Nephron (organoid): ENCODE measurements at regions not wholly inside any gene's neighbourhood (a gene's known extent, or its start where the extent isn't known, plus 50 kb on each side); places are given as distances from the start of the nearest gene placed in this dataset.

ENCODE experiments used
- H3K27ac Mint-ChIP-seq, 3 experiments: 2 replicates each; pipeline ENCODE4 v1.8.0; 2020; ENCODE audit warnings: mixed read lengths in 3 of 3, mild to moderate bottlenecking in 2 of 3, moderate library complexity in 1 of 3
- H3K27me3 Mint-ChIP-seq: 2 replicates; pipeline ENCODE4 v1.8.0; 2021; ENCODE audit warnings: low read depth, mild to moderate bottlenecking, moderate library complexity, mixed read lengths
- H3K36me3 Mint-ChIP-seq: 2 replicates; pipeline ENCODE4 v1.8.0; 2020; ENCODE audit warnings: low read depth, mixed read lengths
- H3K4me1 Mint-ChIP-seq: 2 replicates; pipeline ENCODE4 v1.8.0; 2020; ENCODE audit warnings: mixed read lengths
- H3K4me3 Mint-ChIP-seq, 3 experiments: 2 replicates each; pipeline ENCODE4 v1.8.0; 2020; ENCODE audit warnings: mild to moderate bottlenecking in 3 of 3, mixed read lengths in 3 of 3, moderate library complexity in 2 of 3
- H3K9me3 Mint-ChIP-seq: 2 replicates; pipeline ENCODE4 v1.8.0; 2020; ENCODE audit warnings: mixed read lengths
- CTCF ChIP-seq, 3 experiments: fragments of 200-600 bp; sonication (generic); IDR thresholded peaks; one replicate each; pipeline ENCODE4 v1.5.0; 2021; ENCODE audit warnings: antibody characterized with exemption in 3 of 3; ENCODE audit not compliant: unreplicated experiment in 3 of 3

GRCh38 chr17:73749337-73749823 is 105.1 kb upstream of the SDK2 start:
- peaks cover 2% of the 10 kb centered on the region for H3K9me3 Mint-ChIP-seq
- no peak for TF ChIP-seq CTCF (IDR thresholded peaks at IDR 0.05; ENCODE audit: unreplicated experiment in 3 of 3)
- H3K27ac Mint-ChIP-seq: no peak overlapping the region
- peaks cover 52% of the 10 kb centered on the region for H3K27me3 Mint-ChIP-seq
- H3K4me3 Mint-ChIP-seq: peak overlapping the region in 1 of 3 experiments; percentile 1
- no peaks in the 10 kb centered on the region for H3K36me3 Mint-ChIP-seq
- peaks cover 39% of the 10 kb centered on the region for H3K4me1 Mint-ChIP-seq

DNA sequence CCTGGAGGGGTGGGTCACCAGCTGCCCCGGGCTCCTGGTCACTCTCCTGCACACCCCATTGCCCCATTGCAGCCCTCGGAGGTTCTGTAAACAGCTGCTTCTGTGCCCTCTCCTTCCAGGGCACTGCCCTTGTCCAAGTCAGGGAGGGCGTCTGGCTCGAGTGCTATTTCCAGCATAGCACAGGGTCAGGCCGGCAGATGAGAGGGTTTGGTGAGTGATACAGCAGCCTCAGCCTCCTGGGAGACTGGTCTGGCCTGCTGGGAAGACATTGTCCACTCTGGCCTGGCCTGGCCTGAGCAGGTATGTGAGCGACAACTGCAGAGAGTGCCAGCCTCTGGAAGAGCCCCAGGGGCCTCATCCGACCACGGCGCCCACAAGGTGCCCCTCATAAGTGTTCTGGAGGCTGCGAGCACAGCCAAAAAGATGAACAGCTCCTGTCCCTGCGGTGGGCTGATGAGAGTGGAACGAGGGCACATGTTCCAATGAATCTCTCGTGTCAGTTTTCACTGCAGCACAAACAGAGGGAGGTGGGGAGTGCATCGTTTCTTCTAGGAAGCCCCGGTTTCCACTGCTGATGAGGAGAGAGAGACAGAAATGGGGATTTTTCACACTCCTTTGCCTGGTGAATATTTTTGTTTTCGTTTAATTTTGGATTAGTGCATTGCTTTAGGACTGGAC is 105.8 kb upstream of the SDK2 start:
- H3K9me3 Mint-ChIP-seq: peaks cover 2% of the 10 kb centered on the region
- H3K4me1 Mint-ChIP-seq: peaks cover 37% of the 10 kb centered on the region
- H3K27ac Mint-ChIP-seq: no peak overlapping the region
- no peak overlapping the region for H3K4me3 Mint-ChIP-seq
- no peaks in the 10 kb centered on the region for H3K36me3 Mint-ChIP-seq
- H3K27me3 Mint-ChIP-seq: peaks cover 53% of the 10 kb centered on the region
- TF ChIP-seq CTCF (IDR thresholded peaks at IDR 0.05; ENCODE audit: unreplicated experiment in 3 of 3): no peak

GRCh38 chr17:73750975-73751374 is 106.7 kb upstream of the SDK2 start:
- peak overlapping the region in 1 of 3 experiments; percentile 8 for H3K4me3 Mint-ChIP-seq
- H3K27me3 Mint-ChIP-seq: peaks cover 60% of the 10 kb centered on the region
- peaks cover 37% of the 10 kb centered on the region for H3K4me1 Mint-ChIP-seq
- no peak for TF ChIP-seq CTCF (IDR thresholded peaks at IDR 0.05; ENCODE audit: unreplicated experiment in 3 of 3)
- H3K36me3 Mint-ChIP-seq: no peaks in the 10 kb centered on the region
- no peak overlapping the region for H3K27ac Mint-ChIP-seq
- peaks cover 2% of the 10 kb centered on the region for H3K9me3 Mint-ChIP-seq

GRCh38 chr17:73753751-73754496 is 109.7 kb upstream of the SDK2 start:
- Mint-ChIP-seq H3K27ac (no peak overlapping the region), H3K27me3 (peaks cover 46% of the 10 kb centered on the region), H3K9me3 (no peaks in the 10 kb centered on the region), H3K4me3 (no peak overlapping the region), H3K4me1 (peaks cover 23% of the 10 kb centered on the region), H3K36me3 (no peaks in the 10 kb centered on the region)
- TF ChIP-seq CTCF (IDR thresholded peaks at IDR 0.05; ENCODE audit: unreplicated experiment in 3 of 3): no peak

GRCh38 chr17:73754886-73755400 is 110.7 kb upstream of the SDK2 start:
- Mint-ChIP-seq H3K36me3 (no peaks in the 10 kb centered on the region), H3K27ac (no peak overlapping the region), H3K9me3 (no peaks in the 10 kb centered on the region), H3K27me3 (peaks cover 54% of the 10 kb centered on the region), H3K4me3 (no peak overlapping the region), H3K4me1 (peaks cover 21% of the 10 kb centered on the region)
- no peak for TF ChIP-seq CTCF (IDR thresholded peaks at IDR 0.05; ENCODE audit: unreplicated experiment in 3 of 3)
